ENCODE measurements at regions not wholly inside any gene's neighbourhood (a gene's known extent, or its start where the extent isn't known, plus 50 kb on each side); places are given as distances from the start of the nearest gene placed in this dataset.

GRCh38 chr14:82046512-82047226 lies 513.0 kb upstream of the SEL1L start:
- no peaks in the 10 kb centered on the region for H3K36me3 ChIP-seq (ENCODE audit: control insufficient read depth, insufficient read depth, low read length)
- no peak for DNase-seq (ENCODE audit: extremely low read depth, insufficient read length)
- H3K27me3 ChIP-seq (replicated peaks; ENCODE audit: control insufficient read depth, insufficient read depth, low read length) = no peaks in the 10 kb centered on the region
- TF ChIP-seq, protein P1, sequence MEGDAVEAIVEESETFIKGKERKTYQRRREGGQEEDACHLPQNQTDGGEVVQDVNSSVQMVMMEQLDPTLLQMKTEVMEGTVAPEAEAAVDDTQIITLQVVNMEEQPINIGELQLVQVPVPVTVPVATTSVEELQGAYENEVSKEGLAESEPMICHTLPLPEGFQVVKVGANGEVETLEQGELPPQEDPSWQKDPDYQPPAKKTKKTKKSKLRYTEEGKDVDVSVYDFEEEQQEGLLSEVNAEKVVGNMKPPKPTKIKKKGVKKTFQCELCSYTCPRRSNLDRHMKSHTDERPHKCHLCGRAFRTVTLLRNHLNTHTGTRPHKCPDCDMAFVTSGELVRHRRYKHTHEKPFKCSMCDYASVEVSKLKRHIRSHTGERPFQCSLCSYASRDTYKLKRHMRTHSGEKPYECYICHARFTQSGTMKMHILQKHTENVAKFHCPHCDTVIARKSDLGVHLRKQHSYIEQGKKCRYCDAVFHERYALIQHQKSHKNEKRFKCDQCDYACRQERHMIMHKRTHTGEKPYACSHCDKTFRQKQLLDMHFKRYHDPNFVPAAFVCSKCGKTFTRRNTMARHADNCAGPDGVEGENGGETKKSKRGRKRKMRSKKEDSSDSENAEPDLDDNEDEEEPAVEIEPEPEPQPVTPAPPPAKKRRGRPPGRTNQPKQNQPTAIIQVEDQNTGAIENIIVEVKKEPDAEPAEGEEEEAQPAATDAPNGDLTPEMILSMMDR (IDR thresholded peaks at IDR 0.05; ENCODE audit: insufficient read depth, low read length, poor library complexity, severe bottlenecking) = no peak
- H3K4me3 ChIP-seq (replicated peaks; ENCODE audit: low read depth, low read length) = no peak overlapping the region

DNA sequence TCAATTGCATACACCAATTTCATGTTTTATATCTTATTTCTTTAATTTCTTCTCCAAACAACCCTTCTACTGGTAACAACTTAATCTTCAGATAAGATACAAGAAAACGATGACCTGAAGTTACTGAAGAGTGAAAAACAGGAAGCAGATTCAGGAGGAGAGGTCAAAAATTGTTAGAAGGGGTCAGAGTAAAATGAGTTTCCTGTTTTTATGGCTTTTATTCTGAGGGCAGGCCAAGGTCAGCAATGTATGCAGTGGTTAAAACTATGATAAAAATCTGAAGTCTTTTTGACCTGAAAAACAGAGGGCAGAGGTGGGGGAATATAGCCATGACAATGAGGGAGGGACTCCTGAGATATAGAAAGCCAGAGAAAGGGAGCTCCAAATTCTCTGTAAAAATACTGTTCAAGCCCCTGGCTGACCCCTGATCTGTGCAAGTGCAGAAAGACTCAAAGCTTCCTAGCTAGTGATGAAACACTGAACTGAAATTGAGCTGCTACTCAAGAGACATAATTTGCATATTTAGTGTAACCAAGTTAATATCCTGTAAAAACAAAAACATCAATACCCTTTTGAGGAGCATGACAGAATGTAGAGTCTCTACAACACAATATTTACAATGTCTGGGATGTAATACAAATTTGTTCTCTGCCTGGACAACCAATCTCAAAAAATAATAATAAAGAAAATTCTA lies 514.3 kb upstream of the SEL1L start:
- Histone ChIP-seq H3K36me3 (ENCODE audit: control insufficient read depth, insufficient read depth, low read length) (no peaks in the 10 kb centered on the region), H3K4me3 (replicated peaks; ENCODE audit: low read depth, low read length) (no peak overlapping the region), H3K27me3 (replicated peaks; ENCODE audit: control insufficient read depth, insufficient read depth, low read length) (no peaks in the 10 kb centered on the region)
- TF ChIP-seq, protein P1 (IDR thresholded peaks at IDR 0.05; ENCODE audit: insufficient read depth, low read length, poor library complexity, severe bottlenecking) = no peak
- DNase-seq (ENCODE audit: extremely low read depth, insufficient read length) = no peak

DNA sequence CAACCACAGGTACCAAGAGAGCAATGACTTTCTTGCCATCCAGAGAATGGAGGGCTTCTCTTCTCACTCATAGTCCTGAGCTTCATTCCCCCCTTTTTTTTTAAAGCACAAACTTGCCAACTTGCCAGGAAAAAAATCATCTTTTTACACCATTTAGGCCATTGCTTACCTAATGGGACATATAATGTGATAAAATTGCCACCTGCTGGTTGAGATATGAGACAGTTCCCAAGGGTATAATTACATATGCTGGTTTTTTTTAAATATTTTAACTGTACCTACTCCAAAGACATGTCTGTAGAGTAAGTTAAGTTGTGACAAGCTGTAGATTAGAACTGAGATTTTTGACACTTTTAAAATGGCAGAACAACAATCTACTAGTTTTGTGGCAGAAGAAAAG lies 519.1 kb upstream of the SEL1L start:
- DNase-seq (ENCODE audit: extremely low read depth, insufficient read length) = no peak
- Histone ChIP-seq H3K4me3 (replicated peaks; ENCODE audit: low read depth, low read length) (no peak overlapping the region), H3K27me3 (replicated peaks; ENCODE audit: control insufficient read depth, insufficient read depth, low read length) (no peaks in the 10 kb centered on the region), H3K36me3 (ENCODE audit: control insufficient read depth, insufficient read depth, low read length) (no peaks in the 10 kb centered on the region)
- TF ChIP-seq, protein P1 (IDR thresholded peaks at IDR 0.05; ENCODE audit: insufficient read depth, low read length, poor library complexity, severe bottlenecking) = no peak

DNA sequence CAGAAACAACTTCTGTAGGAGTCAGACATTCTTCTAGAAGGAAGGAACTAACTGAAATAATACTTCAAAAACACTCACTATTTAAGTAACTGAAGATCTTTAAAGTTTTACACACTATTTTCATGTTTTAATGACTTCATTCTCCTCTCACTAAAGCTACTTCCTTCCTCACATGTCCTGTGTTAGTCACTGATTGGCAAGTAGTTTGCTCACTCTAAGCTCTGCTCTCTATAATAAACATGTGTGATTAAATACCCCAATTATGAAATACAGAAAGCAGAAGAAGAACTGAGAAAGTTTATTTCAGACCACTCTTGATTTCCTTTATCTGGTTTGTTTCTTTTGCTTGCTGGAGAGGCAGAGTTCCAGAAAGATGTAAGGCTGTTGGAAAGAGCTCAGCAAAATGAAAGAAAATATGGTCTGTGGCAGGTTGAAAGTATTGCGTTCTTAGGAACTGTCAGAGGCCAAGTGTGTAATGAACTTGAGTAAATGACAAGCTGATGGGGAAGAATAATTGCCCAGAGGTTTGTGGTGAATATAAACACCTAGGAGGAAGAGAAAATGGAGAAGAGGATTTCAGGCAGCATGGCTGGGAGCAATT lies 522.0 kb upstream of the SEL1L start:
- TF ChIP-seq, protein P1 (IDR thresholded peaks at IDR 0.05; ENCODE audit: insufficient read depth, low read length, poor library complexity, severe bottlenecking) = no peak
- DNase-seq (ENCODE audit: extremely low read depth, insufficient read length) = no peak
- Histone ChIP-seq H3K27me3 (replicated peaks; ENCODE audit: control insufficient read depth, insufficient read depth, low read length) (no peaks in the 10 kb centered on the region), H3K36me3 (ENCODE audit: control insufficient read depth, insufficient read depth, low read length) (no peaks in the 10 kb centered on the region), H3K4me3 (replicated peaks; ENCODE audit: low read depth, low read length) (no peak overlapping the region)

- Histone ChIP-seq H3K36me3 (ENCODE audit: control insufficient read depth, insufficient read depth, low read length) (no peaks in the 10 kb centered on the region), H3K27me3 (replicated peaks; ENCODE audit: control insufficient read depth, insufficient read depth, low read length) (no peaks in the 10 kb centered on the region), H3K4me3 (replicated peaks; ENCODE audit: low read depth, low read length) (no peak overlapping the region)
- TF ChIP-seq, protein P1 (IDR thresholded peaks at IDR 0.05; ENCODE audit: insufficient read depth, low read length, poor library complexity, severe bottlenecking) = no peak
- DNase-seq (ENCODE audit: extremely low read depth, insufficient read length) = no peak
Measured at GRCh38 chr14:82060219-82060618, 526.6 kb upstream of the SEL1L start.
